ENCODE measurements at regions not wholly inside any gene's neighbourhood (a gene's known extent, or its start where the extent isn't known, plus 50 kb on each side); places are given as distances from the start of the nearest gene placed in this dataset.

DNA sequence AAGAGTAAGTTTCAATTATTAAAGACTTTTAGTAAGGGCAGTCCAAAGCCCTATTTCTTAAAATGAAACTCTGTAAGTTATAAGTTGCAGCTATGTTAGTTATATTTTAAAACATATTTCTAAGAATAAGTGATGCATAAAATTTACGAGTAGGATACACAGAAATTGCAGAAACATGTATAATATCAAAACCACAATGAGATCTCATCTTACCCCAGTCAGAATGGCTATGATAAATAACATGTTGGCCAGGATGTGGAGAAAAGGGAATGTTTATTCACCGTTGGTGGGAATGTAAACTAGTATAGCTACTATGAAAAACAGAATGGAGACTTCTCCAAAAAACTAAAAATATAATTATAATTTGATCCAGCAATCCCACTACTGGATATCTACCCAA lies 201.2 kb downstream of the CBLN2 start:
- DNase-seq = no peak

DNA sequence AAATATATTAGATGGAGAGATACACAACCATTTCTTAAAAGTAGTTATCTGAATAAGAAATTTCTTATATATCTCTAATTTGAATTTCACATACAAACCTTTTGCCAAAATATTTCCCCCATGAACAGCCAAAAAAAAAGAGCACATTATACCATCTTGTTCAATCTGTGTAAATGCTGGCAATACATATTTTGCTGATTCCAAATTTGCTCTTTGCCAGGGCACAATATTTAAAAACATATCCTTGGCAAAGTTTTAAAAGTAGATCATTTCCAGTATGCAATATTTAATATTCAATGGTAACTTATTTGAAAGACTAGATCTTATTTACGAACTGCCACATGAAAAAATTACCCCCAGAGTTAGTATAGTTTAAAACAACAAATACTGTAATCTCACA lies 204.2 kb downstream of the CBLN2 start:
- no peak for DNase-seq

DNA sequence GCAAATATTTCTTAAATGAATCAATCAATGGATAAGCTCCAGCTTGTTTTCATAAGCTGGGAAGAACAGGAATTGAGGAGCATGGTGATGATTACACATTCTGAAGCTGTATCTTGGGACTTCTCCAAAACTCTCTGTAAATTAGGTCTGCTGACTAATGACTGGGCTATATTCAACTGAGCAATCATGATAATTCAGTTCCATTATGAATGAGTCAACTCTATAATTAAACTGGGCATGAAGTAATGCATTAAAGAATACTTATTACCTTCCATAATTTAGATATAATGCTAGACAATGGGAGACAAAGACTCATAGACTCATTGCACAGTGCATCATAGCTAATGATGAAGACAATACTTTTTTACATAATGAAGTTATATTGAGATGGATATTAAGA lies 207.4 kb downstream of the CBLN2 start:
- DNase-seq = no peak

DNA sequence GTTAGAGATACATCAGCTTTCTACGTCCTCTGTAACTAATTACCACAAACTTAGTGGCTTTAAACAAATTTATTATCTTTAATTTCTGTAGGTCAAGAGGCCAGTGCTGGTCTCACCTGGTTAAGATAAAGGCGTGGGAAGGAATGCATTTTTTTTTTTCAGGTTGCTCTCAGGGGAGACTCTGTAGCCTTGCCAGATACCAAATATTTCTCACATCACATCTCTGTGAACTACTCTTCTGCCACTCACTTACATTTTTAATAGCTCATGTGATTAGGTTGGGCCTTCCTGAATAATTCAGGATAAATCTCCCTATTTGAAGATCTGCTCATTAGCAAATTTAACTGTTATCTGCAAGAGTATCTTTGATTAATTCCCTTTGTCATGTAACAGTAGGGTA lies 214.6 kb downstream of the CBLN2 start:
- no peak for DNase-seq

GRCh38 chr18:72325307-72325706 lies 218.8 kb downstream of the CBLN2 start:
- no peak for DNase-seq

DNA sequence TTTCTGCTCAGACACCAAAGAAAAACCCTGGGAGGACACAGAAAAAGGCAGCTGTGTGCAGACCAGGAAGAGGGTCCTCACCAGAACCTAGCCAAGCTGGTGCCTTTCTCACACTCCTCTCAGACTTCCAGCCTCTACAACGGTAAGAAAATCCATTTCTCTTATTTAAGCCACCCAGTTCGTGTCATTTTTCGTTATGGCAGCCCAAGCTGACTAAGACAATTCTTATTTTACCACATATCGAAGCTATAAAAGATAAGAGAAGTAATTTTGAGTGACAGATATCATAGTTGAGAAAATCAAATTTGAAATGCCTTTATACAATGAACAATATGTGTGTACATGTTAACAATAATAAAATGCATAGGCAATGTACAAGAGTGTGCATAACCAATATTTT lies 219.5 kb downstream of the CBLN2 start:
- DNase-seq = no peak

DNA sequence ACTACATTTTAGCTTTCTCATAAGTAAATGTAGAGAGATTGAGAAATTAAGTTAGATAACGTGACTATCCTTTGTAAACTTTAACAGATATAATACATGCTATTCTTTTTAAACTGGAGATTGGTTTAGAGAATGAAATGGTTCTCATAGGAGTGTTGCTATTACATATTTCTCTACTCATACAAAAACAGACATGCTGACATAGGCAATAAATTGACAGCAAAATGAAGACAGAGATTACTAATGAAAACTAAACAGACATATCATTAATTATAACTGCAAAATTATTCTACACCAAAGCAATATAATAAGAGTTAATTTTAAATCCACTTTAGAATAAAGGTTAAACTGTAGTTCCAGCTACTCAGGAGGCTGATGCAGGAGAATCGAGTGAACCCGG lies 227.6 kb downstream of the CBLN2 start:
- no peak for DNase-seq

DNA sequence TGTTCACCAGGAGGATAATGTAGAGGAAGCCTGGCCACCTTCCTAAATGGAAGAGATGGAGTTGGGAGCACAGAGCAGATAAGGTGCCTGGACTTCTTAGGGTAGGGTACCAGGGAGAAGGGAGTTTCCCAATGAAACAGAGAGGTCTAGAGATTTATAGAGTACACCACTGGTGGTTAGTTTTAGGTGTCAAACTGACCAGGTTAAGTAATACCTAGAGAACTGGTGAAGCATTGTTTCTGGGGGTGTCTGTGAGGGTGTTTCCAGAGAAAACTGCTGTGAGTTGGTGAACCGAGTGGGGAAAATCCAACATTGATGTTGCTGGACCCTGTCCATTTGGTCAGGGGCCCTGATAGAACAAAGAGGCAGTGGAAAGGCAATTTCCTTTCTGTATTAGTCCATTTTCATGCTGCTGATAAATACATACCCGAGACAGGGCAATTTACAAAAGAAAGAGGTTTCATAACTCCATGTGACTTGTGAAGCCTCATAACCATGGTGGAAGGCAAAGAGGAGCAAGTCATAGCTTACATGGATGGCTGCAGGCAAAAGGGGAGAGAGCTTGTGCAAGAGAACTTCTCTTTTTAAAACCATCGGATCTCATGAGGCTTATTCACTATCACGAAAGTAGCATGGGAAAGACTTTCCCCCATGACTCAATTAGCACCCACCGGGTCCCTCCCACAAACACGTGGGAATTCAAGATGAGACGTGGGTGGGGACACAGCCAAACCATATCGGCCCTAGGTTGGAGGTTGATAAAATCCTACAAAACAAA lies 260.8 kb downstream of the CBLN2 start:
- DNase-seq = no peak

DNA sequence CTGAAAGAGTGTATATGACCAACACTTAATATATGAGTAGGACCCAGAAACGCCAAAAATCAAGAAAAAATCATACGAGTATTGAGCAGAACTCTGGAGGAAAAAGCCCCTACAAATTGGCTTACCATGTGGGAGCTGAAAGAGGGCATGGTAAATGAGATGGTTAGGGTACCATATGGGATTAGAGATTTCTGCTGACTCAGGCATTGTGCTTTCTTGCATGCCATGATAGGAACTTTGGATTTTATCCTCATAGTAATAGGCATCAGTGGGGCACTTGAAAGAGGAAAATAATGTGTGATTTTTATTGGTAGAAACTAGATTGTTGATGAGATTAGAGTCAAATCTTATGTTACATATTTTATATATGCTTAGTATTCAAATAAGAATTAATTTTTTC lies 271.1 kb downstream of the CBLN2 start:
- DNase-seq = no peak

DNA sequence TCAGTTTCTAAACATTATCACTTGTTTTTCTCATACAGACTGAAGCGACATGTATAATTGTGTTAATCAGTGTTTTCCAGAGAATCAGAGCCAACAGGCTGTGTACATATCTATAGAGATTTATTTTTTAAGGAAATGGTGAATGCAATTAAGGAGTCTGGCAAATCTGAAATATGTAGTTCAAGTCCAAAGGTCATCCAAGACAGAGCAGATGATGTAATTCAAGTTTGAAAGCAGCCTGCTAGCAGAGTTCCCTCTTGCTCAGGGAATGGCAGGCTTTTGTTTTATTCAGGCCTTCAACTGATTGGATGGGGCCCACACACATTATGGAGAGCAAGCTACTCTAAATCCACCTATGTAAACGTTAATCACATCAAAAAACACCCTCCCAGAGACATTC lies 282.6 kb downstream of the CBLN2 start:
- DNase-seq = no peak

DNA sequence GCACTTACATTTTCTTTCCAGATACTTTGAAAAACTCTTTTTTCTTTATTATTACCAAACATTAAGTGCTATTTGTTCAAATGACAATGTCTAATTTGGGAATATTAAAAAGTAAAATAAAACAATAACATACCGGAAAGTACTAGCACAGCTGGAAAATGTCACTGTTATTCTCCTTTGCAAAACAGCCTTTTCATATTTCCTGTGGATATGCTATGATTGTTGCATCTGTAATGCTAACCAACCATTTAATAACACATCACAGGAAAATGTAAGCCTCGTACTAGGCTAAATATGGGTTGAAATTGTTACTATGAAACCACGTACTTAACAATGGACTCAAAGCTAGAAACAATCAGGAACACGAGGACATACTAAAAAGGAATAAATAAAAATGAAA lies 298.1 kb downstream of the CBLN2 start:
- DNase-seq = no peak

- DNase-seq = no peak
These were observed 308.7 kb downstream of the CBLN2 start for GRCh38 chr18:72235422-72235821.

GRCh38 chr18:72233106-72233505 lies 311.0 kb downstream of the CBLN2 start:
- no peak for DNase-seq

DNA sequence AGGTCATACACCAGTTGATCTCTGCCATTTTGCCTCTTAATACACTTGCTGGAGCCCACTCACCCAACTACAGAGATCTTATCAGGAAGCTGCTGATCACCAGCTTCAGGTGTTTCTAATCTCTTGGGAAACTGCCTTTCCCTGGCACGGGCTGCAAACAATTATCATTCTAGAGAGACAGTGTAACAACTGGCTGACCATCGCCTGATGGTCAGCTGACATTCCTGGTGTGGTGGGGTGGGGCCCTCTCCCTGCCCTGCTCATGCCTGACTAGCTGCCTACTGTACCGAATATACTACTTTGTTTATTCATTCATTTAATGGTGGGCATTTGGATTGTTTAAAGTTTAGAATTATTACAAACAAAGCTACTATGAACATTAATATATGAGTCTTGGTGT lies 311.5 kb downstream of the CBLN2 start:
- DNase-seq = no peak

GRCh38 chr18:72225958-72226357 lies 318.2 kb downstream of the CBLN2 start:
- no peak for DNase-seq

DNA sequence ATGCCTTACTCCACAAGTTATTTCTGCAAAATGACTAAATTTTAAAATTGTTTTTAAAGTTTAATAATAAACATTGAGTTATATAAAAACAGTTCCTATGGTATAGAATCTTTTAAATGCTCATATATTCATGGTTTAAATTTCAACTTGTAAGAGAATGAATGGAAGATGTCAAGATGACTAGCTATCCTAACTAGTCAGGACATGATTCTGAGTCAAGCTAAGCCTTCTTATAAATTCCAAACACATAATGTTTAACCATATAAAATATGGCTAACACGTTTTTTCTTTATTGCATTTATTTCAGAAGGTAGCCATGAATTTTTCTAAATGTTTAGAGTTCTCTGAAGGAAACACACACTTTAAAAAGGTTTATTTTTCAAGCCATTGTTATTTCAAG lies 320.4 kb downstream of the CBLN2 start:
- DNase-seq = no peak

DNA sequence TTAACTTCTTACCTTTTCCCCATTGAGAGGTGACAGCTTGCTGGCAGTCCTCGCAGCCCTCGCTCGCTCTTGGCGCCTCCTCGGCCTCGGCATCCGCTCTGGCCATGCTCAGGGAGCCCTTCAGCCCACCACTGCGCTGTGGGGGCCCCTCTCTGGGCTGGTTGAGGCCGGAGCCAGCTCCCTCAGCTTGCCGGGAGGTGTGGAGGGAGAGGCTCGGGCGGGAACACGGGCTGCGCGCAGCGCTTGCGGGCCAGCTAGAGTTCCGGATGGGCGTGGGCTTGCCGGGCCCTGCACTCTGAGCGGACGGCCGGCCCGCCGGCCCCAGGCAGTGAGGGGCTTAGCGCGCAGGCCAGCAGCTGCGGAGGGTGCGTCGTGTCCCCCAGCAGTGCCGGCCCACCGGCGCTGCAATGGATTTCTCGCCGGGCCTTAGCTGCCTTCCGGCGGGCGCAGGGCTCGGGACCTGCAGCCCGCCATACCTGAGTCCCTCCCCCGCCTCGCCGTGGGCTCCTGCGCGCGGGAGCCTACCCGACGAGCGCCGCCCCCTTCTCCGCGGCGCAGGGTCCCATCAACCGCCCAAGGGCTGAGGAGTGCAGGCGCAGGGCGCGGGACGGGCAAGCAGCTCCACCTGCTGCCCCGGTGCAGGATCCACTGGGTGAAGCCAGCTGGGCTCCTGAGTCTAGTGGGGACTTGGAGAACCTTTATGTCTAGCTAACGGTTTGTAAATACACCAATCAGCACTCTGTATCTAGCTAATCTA lies 335.0 kb downstream of the CBLN2 start:
- DNase-seq = no peak

DNA sequence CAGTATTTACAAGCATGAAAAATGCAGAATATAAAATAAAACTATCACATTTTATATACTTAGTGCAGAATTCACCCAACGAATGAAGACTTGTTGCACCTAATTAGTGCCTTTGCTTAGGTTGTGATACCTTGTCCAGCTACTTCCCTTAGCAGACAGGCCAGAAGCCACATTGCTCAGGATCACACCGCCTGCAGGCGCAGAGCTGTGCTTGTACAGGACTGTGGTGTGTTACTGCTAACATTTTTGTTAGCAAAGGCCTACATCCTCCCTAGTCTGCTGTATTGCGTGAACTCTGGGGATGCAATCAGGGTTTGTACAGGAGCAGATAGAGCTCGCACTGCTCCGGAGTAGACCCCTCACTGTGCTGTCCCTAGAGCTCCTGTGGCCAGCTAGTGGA lies 336.9 kb downstream of the CBLN2 start:
- DNase-seq = no peak

DNA sequence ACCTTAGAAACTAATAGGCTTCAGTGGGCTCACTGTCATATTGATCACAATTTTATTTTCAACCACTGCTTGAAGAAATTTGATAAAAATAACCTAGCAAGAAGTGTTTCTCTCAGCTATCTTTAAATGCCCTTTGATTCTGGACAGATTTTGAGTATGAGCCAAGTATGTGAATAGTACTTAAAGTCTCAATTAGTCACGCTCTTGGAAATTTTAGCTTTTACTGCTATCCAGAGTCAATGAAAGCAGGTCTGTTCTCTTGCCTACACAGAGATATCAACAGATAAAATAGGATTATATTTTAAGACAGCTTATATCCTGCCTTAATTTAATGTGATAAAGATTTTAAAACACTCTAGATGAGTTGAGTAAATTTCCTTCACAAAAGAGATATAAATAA lies 337.3 kb downstream of the CBLN2 start:
- DNase-seq = peak; percentile 9

- DNase-seq = no peak
These were observed 343.1 kb downstream of the CBLN2 start for GRCh38 chr18:72201032-72201431.

DNA sequence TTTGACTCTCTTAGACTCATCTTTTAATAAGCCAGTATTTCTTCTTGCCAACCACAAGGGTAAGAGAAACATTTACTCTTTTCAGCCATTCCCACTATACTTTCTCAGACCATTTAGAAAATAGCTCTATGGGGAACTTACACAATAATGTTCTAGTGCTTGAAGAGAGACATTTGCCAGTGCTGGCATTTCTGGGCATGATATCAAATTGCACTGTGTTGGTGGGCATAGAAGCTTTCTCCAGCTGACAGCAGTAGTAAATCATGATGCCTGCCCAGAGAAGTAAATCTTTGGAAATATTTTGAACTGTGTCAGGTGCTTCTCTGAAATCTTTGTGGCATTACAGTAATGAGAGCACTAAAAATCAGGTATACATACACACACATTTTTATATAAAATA lies 346.6 kb downstream of the CBLN2 start:
- no peak for DNase-seq

- DNase-seq = no peak
These were observed 350.1 kb downstream of the CBLN2 start for GRCh38 chr18:72194072-72194471.

DNA sequence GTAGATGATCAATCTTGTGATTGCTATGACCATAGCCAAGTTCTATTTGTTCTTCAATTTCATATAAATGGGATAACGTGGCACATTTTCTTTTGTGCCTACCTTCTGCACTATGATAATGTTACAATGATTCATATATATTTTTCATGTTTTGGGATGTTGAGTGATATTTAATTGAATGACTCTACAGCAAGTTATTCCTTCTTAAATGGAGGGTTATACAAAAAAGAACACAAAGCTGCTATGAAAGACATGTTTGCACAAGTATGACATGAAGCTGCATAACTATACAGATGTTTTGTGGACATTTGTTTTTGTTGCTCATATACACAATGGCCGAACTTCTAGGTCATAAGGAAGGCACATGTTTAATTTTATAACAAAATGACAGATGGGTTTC lies 356.2 kb downstream of the CBLN2 start:
- DNase-seq = no peak

DNA sequence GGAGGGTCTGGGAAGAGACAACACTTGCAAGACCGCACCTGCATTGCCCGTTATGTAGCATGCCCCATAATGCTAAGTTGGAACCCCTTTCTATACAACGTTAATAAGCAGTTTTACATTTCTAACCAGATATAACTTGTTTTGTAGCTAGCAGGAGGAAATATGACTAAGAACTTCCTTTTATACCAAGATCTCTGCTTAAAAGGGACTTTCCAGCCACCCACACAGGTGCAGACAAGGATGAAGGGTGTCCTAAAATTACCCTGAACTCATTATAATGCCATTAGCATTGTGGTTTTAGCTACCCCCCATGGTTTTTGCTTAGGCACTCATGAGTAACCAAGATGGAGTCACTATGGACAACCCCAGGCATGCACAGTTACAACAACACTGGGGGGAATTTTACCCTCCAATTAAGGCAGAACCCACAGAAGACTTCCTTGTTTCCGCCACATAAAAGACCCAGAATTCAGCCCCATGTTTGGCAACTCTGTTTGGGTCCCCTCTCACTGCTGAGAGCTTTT lies 362.8 kb downstream of the CBLN2 start:
- DNase-seq = no peak

DNA sequence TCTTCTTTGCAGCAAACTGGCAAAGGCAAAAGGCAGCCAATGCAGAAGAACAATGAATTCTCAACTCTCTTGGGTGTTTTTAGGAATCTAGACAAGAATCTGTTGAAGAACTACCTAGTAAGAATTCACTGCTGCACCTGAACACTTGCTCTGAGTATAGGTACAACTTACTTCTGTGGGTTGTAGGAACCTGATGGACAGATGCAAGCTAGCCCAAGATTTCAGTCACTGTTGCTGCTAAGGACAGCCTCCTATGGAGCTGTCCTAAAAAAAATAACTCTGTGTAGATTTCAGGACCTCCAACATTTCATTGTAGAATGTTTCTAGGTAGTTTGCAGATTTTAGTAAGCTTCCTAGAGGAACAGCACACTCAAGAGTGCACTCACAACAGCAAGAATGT lies 363.5 kb downstream of the CBLN2 start:
- no peak for DNase-seq

Measured in NCI-H2107 (cell line).